ENCODE measurements at regions not wholly inside any gene's neighbourhood (a gene's known extent, or its start where the extent isn't known, plus 50 kb on each side); places are given as distances from the start of the nearest gene placed in this dataset.

- Histone ChIP-seq H2AFZ (ENCODE audit: low read depth, low read length) (no peak overlapping the region), H3K27ac (ENCODE audit: low read length) (no peak overlapping the region), H3K9ac (ENCODE audit: low read length) (no peak overlapping the region), H3K4me2 (ENCODE audit: low read length) (no peak overlapping the region), H3K9me3 (ENCODE audit: low read length) (no peaks in the 10 kb centered on the region), H3K36me3 (ENCODE audit: insufficient read depth, low read length) (no peaks in the 10 kb centered on the region), H3K27me3 (ENCODE audit: insufficient read depth, low read depth, low read length) (no peaks in the 10 kb centered on the region), H3K9me2 (ENCODE audit: insufficient read depth, low read length) (no peaks in the 10 kb centered on the region), H4K20me1 (ENCODE audit: insufficient read depth) (no peaks in the 10 kb centered on the region), H3F3A (ENCODE audit: insufficient read depth, low read length, poor library complexity, severe bottlenecking) (no peaks in the 10 kb centered on the region), H3K4me3 (ENCODE audit: low read length) (no peak overlapping the region), H3K79me2 (replicated peaks; ENCODE audit: insufficient read depth, low read length) (no peaks in the 10 kb centered on the region)
- TF ChIP-seq REST (IDR thresholded peaks at IDR 0.05; ENCODE audit: borderline replicate concordance) = no peak
- no peak for TF ChIP-seq EZH2 (IDR thresholded peaks at IDR 0.05; ENCODE audit: borderline replicate concordance, insufficient read depth, low read length, poor library complexity, severe bottlenecking)
- TF ChIP-seq POLR2AphosphoS5 (IDR thresholded peaks at IDR 0.05) = no peak
- no peak for TF ChIP-seq CTCF (IDR thresholded peaks at IDR 0.05; ENCODE audit: poor library complexity, severe bottlenecking)
- TF ChIP-seq SMC3 (conservative IDR thresholded peaks at IDR 0.05; ENCODE audit: poor library complexity) = no peak
- no peak for TF ChIP-seq TAF1 (IDR thresholded peaks at IDR 0.05; ENCODE audit: low read depth)
- no peak for TF ChIP-seq EP300 (conservative IDR thresholded peaks at IDR 0.05; ENCODE audit: poor library complexity, severe bottlenecking)
- TF ChIP-seq MXI1 (conservative IDR thresholded peaks at IDR 0.05; ENCODE audit: poor library complexity, severe bottlenecking) = no peak
Measured at GRCh38 chr2:118437501-118437900, 349.2 kb downstream of the INSIG2 start.

GRCh38 chr2:118431997-118432396 lies 343.7 kb downstream of the INSIG2 start:
- Histone ChIP-seq H3K9me3 (ENCODE audit: low read length) (no peaks in the 10 kb centered on the region), H3F3A (ENCODE audit: insufficient read depth, low read length, poor library complexity, severe bottlenecking) (no peaks in the 10 kb centered on the region), H2AFZ (ENCODE audit: low read depth, low read length) (no peak overlapping the region), H3K27ac (ENCODE audit: low read length) (no peak overlapping the region), H3K27me3 (ENCODE audit: insufficient read depth, low read depth, low read length) (no peaks in the 10 kb centered on the region), H3K4me3 (ENCODE audit: low read length) (no peak overlapping the region), H3K79me2 (replicated peaks; ENCODE audit: insufficient read depth, low read length) (no peaks in the 10 kb centered on the region), H4K20me1 (ENCODE audit: insufficient read depth) (no peaks in the 10 kb centered on the region), H3K4me2 (ENCODE audit: low read length) (no peak overlapping the region), H3K9me2 (ENCODE audit: insufficient read depth, low read length) (no peaks in the 10 kb centered on the region), H3K36me3 (ENCODE audit: insufficient read depth, low read length) (no peaks in the 10 kb centered on the region), H3K9ac (ENCODE audit: low read length) (no peak overlapping the region)
- no peak for TF ChIP-seq MXI1 (conservative IDR thresholded peaks at IDR 0.05; ENCODE audit: poor library complexity, severe bottlenecking)
- TF ChIP-seq CTCF (IDR thresholded peaks at IDR 0.05; ENCODE audit: poor library complexity, severe bottlenecking) = no peak
- no peak for TF ChIP-seq SMC3 (conservative IDR thresholded peaks at IDR 0.05; ENCODE audit: poor library complexity)
- no peak for TF ChIP-seq RAD21 (conservative IDR thresholded peaks at IDR 0.05)
- no peak for TF ChIP-seq TAF1 (IDR thresholded peaks at IDR 0.05; ENCODE audit: low read depth)
- no peak for TF ChIP-seq EP300 (conservative IDR thresholded peaks at IDR 0.05; ENCODE audit: poor library complexity, severe bottlenecking)
- no peak for TF ChIP-seq EZH2 (IDR thresholded peaks at IDR 0.05; ENCODE audit: borderline replicate concordance, insufficient read depth, low read length, poor library complexity, severe bottlenecking)
- TF ChIP-seq POLR2AphosphoS5 (IDR thresholded peaks at IDR 0.05) = no peak
